ENCODE measurements at regions not wholly inside any gene's neighbourhood (a gene's known extent, or its start where the extent isn't known, plus 50 kb on each side); places are given as distances from the start of the nearest gene placed in this dataset.
"Not testable (repeated sequence)": the region's sequence is repeated elsewhere in the genome, so short reads cannot be mapped to it uniquely, and the experiment has no call there.

GRCh38 chr1:201732351-201732750, 96.6 kb upstream of the IPO9 start:
- no peak for TF ChIP-seq CTCF (IDR thresholded peaks at IDR 0.05; ENCODE audit: extremely low read depth, missing control alignments)
- no peak for DNase-seq (ENCODE audit: low spot score)

GRCh38 chr1:201734221-201734620, 94.7 kb upstream of the IPO9 start:
- DNase-seq (ENCODE audit: low spot score) = not testable (repeated sequence)

- DNase-seq (ENCODE audit: low spot score) = no peak
- no peak for TF ChIP-seq CTCF (IDR thresholded peaks at IDR 0.05; ENCODE audit: extremely low read depth, missing control alignments)
Measured at GRCh38 chr1:201734786-201735185, 94.2 kb upstream of the IPO9 start.

DNA sequence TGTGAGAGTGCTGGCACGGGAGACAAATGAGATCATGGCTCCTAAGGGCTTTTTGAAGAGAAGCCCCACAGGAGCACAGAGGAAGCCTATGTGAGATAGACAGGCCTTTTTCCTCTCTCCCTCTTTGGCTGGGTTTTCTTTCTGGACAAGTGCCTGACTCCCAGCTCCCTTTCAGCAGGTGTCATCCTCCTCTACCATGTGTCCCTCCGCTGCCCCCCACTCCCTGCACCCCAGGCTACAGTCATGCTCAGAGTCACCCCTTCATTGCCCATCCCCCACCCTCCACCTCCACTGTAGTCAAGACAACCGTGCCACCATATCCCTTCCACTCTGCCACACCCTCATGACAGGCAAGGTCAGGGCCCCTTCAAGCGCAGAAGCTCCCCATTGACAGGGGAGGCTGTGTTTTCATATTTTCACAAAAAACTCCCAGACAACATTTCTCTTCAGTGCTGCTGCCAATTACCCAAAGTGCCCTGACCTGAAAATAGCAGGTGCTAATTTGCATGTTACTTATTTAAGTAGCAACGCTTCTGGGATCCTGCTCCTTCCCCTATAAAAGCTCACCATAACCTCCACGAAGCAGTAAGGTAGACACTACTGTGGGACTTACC, 92.1 kb upstream of the IPO9 start:
- no peak for DNase-seq (ENCODE audit: low spot score)
- no peak for TF ChIP-seq CTCF (IDR thresholded peaks at IDR 0.05; ENCODE audit: extremely low read depth, missing control alignments)

- no peak for TF ChIP-seq CTCF (IDR thresholded peaks at IDR 0.05; ENCODE audit: extremely low read depth, missing control alignments)
- no peak for DNase-seq (ENCODE audit: low spot score)
Measured at GRCh38 chr1:201737352-201738060, 91.5 kb upstream of the IPO9 start.

DNA sequence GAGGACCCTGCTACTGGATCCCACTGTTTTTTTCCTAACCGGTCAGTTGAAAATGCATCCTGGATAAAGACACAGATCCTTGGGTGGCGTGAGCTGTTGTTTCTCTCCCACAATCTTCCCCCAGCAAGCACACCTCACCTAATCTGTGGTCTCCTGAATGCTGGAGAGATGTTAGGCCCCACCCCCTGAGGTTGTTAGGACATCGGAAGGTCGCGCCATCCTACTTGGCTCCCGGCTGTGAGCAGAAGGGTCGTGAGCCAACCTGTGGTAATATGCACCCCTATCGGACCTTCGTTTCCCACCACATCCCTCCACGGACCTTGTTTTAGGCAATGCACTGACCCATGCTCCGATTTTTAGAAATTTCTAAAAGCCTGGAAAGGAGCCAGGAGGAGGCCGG, 89.9 kb upstream of the IPO9 start:
- TF ChIP-seq CTCF (IDR thresholded peaks at IDR 0.05; ENCODE audit: extremely low read depth, missing control alignments) = no peak

DNA sequence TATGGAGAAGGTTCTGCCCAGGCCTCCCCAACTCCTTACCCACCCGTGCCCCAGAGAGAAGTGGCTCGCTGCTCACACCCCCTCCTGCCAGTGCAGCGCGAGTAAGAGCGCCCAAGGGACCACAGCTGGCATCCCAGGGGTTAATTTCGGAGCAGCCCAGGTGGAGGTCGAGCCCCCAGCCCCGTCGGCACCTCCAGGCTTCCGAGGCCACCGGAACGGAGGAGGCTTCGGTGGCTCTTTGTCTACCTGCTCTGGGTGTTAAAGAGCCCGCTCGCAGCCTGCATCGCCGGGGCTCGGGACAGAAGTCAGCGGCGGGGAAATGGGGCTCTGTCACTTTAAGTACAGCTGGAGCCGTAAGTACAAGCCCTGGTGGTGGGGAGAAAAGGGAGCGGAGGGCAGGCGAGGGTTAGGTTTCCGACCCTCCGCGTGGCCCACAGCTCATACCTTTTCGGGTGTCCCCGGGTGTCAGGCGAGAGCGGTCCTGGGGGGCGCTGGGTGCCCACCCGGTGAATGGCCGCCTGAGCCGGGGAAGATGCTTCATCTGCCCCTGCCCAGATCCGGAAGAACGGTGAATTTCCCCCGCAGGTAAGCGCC, 89.4 kb upstream of the IPO9 start:
- DNase-seq (ENCODE audit: low spot score) = peak; percentile 54
- TF ChIP-seq CTCF (IDR thresholded peaks at IDR 0.05; ENCODE audit: extremely low read depth, missing control alignments) = no peak

More for the DNA sequence above, 89.9 kb upstream of the IPO9 start:
- DNase-seq (ENCODE audit: low spot score) = no peak

Data from GM20000 (cell line).